HG03097 (cell line): ENCODE measurements at regions not wholly inside any gene's neighbourhood (a gene's known extent, or its start where the extent isn't known, plus 50 kb on each side); places are given as distances from the start of the nearest gene placed in this dataset.
"Not testable (repeated sequence)": the region's sequence is repeated elsewhere in the genome, so short reads cannot be mapped to it uniquely, and the experiment has no call there.

ENCODE experiments used
- ATAC-seq: cut with Tn5 transposase; IDR thresholded peaks from one replicate; pipeline ENCODE4 v1.9.1; 2021; ENCODE audit not compliant: unreplicated experiment, low FRiP score

GRCh38 chr13:80189889-80190597 lies 150.9 kb downstream of the SPRY2 start:
- no peak for ATAC-seq

- ATAC-seq = no peak
Observed at GRCh38 chr13:80180740-80181355, 160.1 kb downstream of the SPRY2 start.

GRCh38 chr13:80177327-80177726 lies 163.6 kb downstream of the SPRY2 start:
- ATAC-seq = no peak

- no peak for ATAC-seq
Observed at GRCh38 chr13:80173224-80173623, 167.7 kb downstream of the SPRY2 start.

GRCh38 chr13:80171096-80171495 lies 169.8 kb downstream of the SPRY2 start:
- ATAC-seq = no peak

- ATAC-seq = no peak
Observed at GRCh38 chr13:80168089-80168850, 172.7 kb downstream of the SPRY2 start.

- no peak for ATAC-seq
Observed at GRCh38 chr13:80166352-80166751, 174.6 kb downstream of the SPRY2 start.

GRCh38 chr13:80164462-80164861 lies 176.5 kb downstream of the SPRY2 start:
- no peak for ATAC-seq

GRCh38 chr13:80161896-80162295 lies 179.0 kb downstream of the SPRY2 start:
- ATAC-seq = no peak

- ATAC-seq = no peak
Observed at GRCh38 chr13:80161219-80161618, 179.7 kb downstream of the SPRY2 start.

GRCh38 chr13:80160110-80160509 lies 180.8 kb downstream of the SPRY2 start:
- no peak for ATAC-seq

- ATAC-seq = no peak
Observed at GRCh38 chr13:80157261-80157932, 183.5 kb downstream of the SPRY2 start.

- not testable (repeated sequence) for ATAC-seq
Observed at GRCh38 chr13:80152142-80152541, 188.8 kb downstream of the SPRY2 start.

- no peak for ATAC-seq
Observed at GRCh38 chr13:80151016-80151415, 189.9 kb downstream of the SPRY2 start.

- no peak for ATAC-seq
Observed at GRCh38 chr13:80149736-80150135, 191.2 kb downstream of the SPRY2 start.

- ATAC-seq = no peak
Observed at GRCh38 chr13:80145171-80145690, 195.7 kb downstream of the SPRY2 start.

GRCh38 chr13:80144493-80144892 lies 196.4 kb downstream of the SPRY2 start:
- ATAC-seq = no peak

- ATAC-seq = no peak
Observed at GRCh38 chr13:80141123-80141849, 199.6 kb downstream of the SPRY2 start.

GRCh38 chr13:80140685-80141084 lies 200.2 kb downstream of the SPRY2 start:
- no peak for ATAC-seq

- ATAC-seq = no peak
Observed at GRCh38 chr13:80139196-80139595, 201.7 kb downstream of the SPRY2 start.
